ENCODE measurements at regions not wholly inside any gene's neighbourhood (a gene's known extent, or its start where the extent isn't known, plus 50 kb on each side); places are given as distances from the start of the nearest gene placed in this dataset.

DNA sequence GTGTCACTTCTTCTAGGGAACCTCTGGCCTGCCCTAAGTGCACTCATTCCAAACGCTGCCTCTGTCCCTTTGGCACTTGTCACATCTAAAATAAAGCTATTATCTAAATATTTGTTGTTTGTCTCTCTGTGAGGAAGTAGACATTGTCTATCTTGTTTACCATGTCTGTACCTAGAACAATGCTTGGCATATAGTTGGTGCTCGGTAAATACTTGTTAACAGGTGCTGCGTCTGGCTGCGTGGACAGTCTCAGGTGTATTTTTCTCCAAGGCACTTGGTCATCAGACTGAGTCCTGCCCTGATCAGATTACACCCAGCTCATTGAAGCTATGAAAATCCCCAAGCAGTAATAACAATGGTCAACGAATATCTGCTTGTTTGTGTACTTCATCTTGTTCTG lies 174.9 kb upstream of the SMIM23 start:
- Histone ChIP-seq H2AFZ (ENCODE audit: insufficient read depth, low read depth, low read length, poor library complexity, severe bottlenecking) (no peak overlapping the region), H3K79me2 (ENCODE audit: control insufficient read depth, insufficient read depth, low read length) (no peaks in the 10 kb centered on the region), H3K4me3 (ENCODE audit: control extremely low read depth in 1 of 5, extremely low read depth in 1 of 5, insufficient read depth in 1 of 5, low read depth in 2 of 5, low read length in 4 of 5) (no peak overlapping the region), H3K27me3 (replicated peaks in 1 of 4; ENCODE audit: control extremely low read depth in 1 of 4, control insufficient read depth in 3 of 4, insufficient read depth in 4 of 4, low read length in 3 of 4) (no peaks in the 10 kb centered on the region), H3K9me3 (ENCODE audit: control extremely low read depth in 1 of 3, control insufficient read depth in 2 of 3, insufficient read depth in 1 of 3, low read length in 2 of 3) (peaks cover 0 to 3% (median 0%) of the 10 kb centered on the region in 3 donors), H3K36me3 (replicated peaks in 1 of 2; ENCODE audit: control extremely low read depth in 1 of 2, control insufficient read depth in 1 of 2, extremely low read depth in 1 of 2, insufficient read depth in 2 of 2, low read length in 1 of 2) (no peaks in the 10 kb centered on the region), H4K20me1 (ENCODE audit: control insufficient read depth, insufficient read depth, low read length, poor library complexity, severe bottlenecking) (no peaks in the 10 kb centered on the region), H3K9ac (ENCODE audit: low read length) (no peak overlapping the region), H3K27ac (ENCODE audit: low read length in 2 of 2) (no peak overlapping the region), H3K4me1 (ENCODE audit: control insufficient read depth in 2 of 2, insufficient read depth in 2 of 2, low read length in 2 of 2) (no peaks in the 10 kb centered on the region), H3K4me2 (replicated peaks; ENCODE audit: low read depth, low read length, poor library complexity, severe bottlenecking) (no peak overlapping the region)
- peaks cover 3% of the 10 kb centered on the region for H3K9me3 Mint-ChIP-seq (ENCODE audit: insufficient read depth)
- no peak for ATAC-seq (ENCODE audit: low read depth)
- TF ChIP-seq EZH2 (IDR thresholded peaks at IDR 0.05; ENCODE audit: borderline replicate concordance, insufficient read depth, low read depth, low read length, poor library complexity, severe bottlenecking), result no peak
- TF ChIP-seq, protein P1, sequence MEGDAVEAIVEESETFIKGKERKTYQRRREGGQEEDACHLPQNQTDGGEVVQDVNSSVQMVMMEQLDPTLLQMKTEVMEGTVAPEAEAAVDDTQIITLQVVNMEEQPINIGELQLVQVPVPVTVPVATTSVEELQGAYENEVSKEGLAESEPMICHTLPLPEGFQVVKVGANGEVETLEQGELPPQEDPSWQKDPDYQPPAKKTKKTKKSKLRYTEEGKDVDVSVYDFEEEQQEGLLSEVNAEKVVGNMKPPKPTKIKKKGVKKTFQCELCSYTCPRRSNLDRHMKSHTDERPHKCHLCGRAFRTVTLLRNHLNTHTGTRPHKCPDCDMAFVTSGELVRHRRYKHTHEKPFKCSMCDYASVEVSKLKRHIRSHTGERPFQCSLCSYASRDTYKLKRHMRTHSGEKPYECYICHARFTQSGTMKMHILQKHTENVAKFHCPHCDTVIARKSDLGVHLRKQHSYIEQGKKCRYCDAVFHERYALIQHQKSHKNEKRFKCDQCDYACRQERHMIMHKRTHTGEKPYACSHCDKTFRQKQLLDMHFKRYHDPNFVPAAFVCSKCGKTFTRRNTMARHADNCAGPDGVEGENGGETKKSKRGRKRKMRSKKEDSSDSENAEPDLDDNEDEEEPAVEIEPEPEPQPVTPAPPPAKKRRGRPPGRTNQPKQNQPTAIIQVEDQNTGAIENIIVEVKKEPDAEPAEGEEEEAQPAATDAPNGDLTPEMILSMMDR (IDR thresholded peaks at IDR 0.05), result no peak
- DNase-seq, result no peak
- WGBS (ENCODE audit: insufficient coverage), result 83% methylated on average over 1 of the region's 5 CpGs
- peaks cover 23% of the 10 kb centered on the region for H3K27me3 Mint-ChIP-seq
- ChIA-PET POLR2A (no interaction called here), CTCF (no interaction called here)
- H3K4me3 Mint-ChIP-seq, result no peak overlapping the region
- no peaks in the 10 kb centered on the region for H3K4me1 Mint-ChIP-seq
- intact Hi-C loops (cut with micrococcal nuclease), result no loop called here
- no peak overlapping the region for H3K27ac Mint-ChIP-seq

- Mint-ChIP-seq H3K4me3 (no peak overlapping the region), H3K9me3 (ENCODE audit: insufficient read depth) (no peaks in the 10 kb centered on the region), H3K27me3 (peaks cover 27% of the 10 kb centered on the region), H3K4me1 (no peaks in the 10 kb centered on the region), H3K27ac (no peak overlapping the region)
- no peak overlapping the region for H3K9ac ChIP-seq (ENCODE audit: low read length)
- no peak overlapping the region for H3K27ac ChIP-seq (ENCODE audit: low read length in 2 of 2)
- H3K4me1 ChIP-seq (ENCODE audit: control insufficient read depth in 2 of 2, insufficient read depth in 2 of 2, low read length in 2 of 2), result no peaks in the 10 kb centered on the region
- H3K4me3 ChIP-seq (ENCODE audit: control extremely low read depth in 1 of 5, extremely low read depth in 1 of 5, insufficient read depth in 1 of 5, low read depth in 2 of 5, low read length in 4 of 5), result no peak overlapping the region
- no peaks in the 10 kb centered on the region for H3K79me2 ChIP-seq (ENCODE audit: control insufficient read depth, insufficient read depth, low read length)
- DNase-seq (no peak), ATAC-seq (ENCODE audit: low read depth) (no peak)
- no peak overlapping the region for H3K4me2 ChIP-seq (replicated peaks; ENCODE audit: low read depth, low read length, poor library complexity, severe bottlenecking)
- no peak overlapping the region for H2AFZ ChIP-seq (ENCODE audit: insufficient read depth, low read depth, low read length, poor library complexity, severe bottlenecking)
- 97% methylated on average over 4 of the region's 5 CpGs for WGBS (ENCODE audit: insufficient coverage)
- H3K36me3 ChIP-seq (replicated peaks in 1 of 2; ENCODE audit: control extremely low read depth in 1 of 2, control insufficient read depth in 1 of 2, extremely low read depth in 1 of 2, insufficient read depth in 2 of 2, low read length in 1 of 2), result no peaks in the 10 kb centered on the region
- no peaks in the 10 kb centered on the region for H3K27me3 ChIP-seq (replicated peaks in 1 of 4; ENCODE audit: control extremely low read depth in 1 of 4, control insufficient read depth in 3 of 4, insufficient read depth in 4 of 4, low read length in 3 of 4)
- peaks cover 0 to 3% (median 0%) of the 10 kb centered on the region in 3 donors for H3K9me3 ChIP-seq (ENCODE audit: control extremely low read depth in 1 of 3, control insufficient read depth in 2 of 3, insufficient read depth in 1 of 3, low read length in 2 of 3)
- ChIA-PET POLR2A (no interaction called here), CTCF (no interaction called here)
- TF ChIP-seq, protein P1 (IDR thresholded peaks at IDR 0.05), result no peak
- TF ChIP-seq EZH2 (IDR thresholded peaks at IDR 0.05; ENCODE audit: borderline replicate concordance, insufficient read depth, low read depth, low read length, poor library complexity, severe bottlenecking), result no peak
- intact Hi-C loops (cut with micrococcal nuclease), result no loop called here
- no peaks in the 10 kb centered on the region for H4K20me1 ChIP-seq (ENCODE audit: control insufficient read depth, insufficient read depth, low read length, poor library complexity, severe bottlenecking)
Measured at GRCh38 chr5:171612749-171613148, 172.9 kb upstream of the SMIM23 start.
